ENCODE measurements at regions not wholly inside any gene's neighbourhood (a gene's known extent, or its start where the extent isn't known, plus 50 kb on each side); places are given as distances from the start of the nearest gene placed in this dataset.

GRCh38 chr13:44058067-44058466 is 178.4 kb downstream of the LACC1 start:
- DNase-seq, result no peak

- no peak for DNase-seq
Observed at GRCh38 chr13:44058624-44059215, 179.0 kb downstream of the LACC1 start.

DNA sequence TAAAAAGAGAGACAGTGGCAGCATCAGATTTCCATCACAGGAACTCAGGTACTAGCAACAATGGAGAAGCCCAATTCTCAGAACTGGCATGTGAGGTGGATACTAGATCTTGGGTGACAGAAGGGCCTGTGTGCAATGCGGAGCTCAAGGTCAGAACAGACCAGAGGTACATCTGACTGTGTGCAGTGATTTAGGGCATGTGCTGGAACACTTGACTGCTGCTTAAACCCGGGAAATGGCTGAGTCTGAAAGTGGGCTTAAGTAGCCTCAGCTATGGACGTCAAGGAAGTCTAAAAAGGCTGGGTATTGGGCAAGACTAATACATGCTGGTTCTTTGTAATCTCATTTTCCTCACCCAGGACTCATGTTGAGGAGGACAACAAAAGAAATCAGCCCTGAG is 182.2 kb downstream of the LACC1 start:
- no peak for DNase-seq

GRCh38 chr13:44063467-44063866 is 183.8 kb downstream of the LACC1 start:
- no peak for DNase-seq

DNA sequence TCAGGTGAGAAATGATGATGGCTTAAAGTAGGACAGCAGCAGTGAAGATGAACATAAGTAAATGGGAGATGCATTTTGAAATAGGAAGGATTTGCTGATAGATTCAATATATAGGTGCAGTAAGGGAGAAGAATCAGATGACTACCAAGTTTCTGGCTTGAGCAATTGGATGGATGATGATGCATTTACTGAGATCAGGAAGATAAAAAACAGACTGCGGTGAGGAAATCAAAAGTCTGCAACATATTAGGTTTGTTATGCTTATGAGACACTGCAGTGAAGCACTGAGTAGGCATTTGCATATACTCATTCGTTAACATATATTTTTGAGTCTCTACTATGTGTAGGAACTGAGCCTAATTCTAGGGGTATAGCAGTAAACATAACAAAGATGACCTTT is 184.2 kb downstream of the LACC1 start:
- DNase-seq, result no peak

GRCh38 chr13:44064357-44064756 is 184.7 kb downstream of the LACC1 start:
- DNase-seq, result no peak

- no peak for DNase-seq
Observed at GRCh38 chr13:44068169-44068568, 188.5 kb downstream of the LACC1 start.

GRCh38 chr13:44068737-44069136 is 189.0 kb downstream of the LACC1 start:
- DNase-seq, result no peak

DNA sequence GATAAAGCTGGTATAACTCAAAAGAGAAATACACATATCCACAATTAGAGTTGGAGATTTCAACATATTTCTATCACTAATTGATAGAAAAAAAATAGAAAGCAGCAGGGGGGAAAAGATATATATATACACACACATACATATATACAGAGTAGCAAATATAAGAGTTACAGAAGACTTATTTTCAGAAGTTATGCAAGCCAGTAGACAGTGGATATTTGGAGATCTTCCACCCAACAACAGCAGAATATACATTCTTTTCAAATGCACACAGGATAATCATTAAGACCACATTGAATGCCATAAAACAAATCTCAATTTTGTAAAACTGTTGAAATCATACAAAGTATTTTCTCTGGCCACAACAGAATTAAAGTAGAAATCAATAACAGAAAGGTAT is 192.8 kb downstream of the LACC1 start:
- DNase-seq, result no peak

- DNase-seq, result no peak
Observed at GRCh38 chr13:44074611-44075010, 194.9 kb downstream of the LACC1 start.

GRCh38 chr13:44075113-44075512 is 195.4 kb downstream of the LACC1 start:
- no peak for DNase-seq

DNA sequence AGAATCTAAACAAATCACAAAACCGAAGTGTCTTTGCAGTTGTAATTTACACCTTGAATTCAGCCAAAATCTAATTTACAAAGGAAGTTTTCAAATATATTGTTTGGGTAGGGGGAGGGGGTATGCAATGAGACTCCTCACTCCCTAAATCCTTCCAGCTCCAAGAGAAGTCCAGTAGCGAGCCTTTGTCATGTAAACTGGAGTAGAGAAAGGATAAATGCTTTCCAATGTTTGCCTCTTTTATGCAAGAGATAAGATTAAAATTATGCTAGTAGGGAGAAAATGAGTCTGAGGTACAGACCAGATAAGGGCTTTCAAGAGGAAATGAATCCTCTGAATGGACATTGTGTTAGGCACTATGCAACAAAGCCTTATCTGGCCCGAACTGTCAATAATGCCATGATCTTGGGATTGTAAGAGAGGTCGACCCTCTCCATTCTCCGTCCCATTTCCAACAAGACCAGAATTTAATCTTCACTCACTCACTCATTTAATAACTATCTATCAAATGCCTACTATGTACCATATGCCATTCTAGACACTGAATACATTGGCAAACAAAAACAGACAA is 199.2 kb downstream of the LACC1 start:
- no peak for DNase-seq

- DNase-seq, result no peak
Observed at GRCh38 chr13:44079413-44080205, 199.9 kb downstream of the LACC1 start.

- DNase-seq, result no peak
Observed at GRCh38 chr13:44084146-44084545, 204.4 kb downstream of the LACC1 start.

GRCh38 chr13:44086389-44086788 is 206.7 kb downstream of the LACC1 start:
- DNase-seq, result no peak

DNA sequence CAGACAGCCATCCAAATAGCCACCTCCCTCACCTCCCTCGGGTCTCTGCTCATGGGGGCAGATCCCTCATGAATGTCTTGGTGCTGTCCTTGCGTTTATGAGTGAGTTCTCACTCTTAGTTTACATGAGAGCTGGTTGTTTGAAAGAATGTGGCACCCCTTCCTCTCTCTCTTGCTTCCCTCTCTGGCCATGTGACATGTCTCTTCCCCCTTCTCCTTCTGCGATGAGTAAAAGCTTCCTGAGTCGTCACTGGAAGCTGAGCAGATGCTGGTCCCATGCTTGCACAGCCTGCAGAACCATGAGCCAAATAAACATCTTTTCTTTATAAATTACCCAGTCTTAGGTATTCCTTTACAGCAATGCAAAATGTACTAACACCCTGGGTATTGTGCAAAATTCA is 208.7 kb downstream of the LACC1 start:
- DNase-seq, result no peak

DNA sequence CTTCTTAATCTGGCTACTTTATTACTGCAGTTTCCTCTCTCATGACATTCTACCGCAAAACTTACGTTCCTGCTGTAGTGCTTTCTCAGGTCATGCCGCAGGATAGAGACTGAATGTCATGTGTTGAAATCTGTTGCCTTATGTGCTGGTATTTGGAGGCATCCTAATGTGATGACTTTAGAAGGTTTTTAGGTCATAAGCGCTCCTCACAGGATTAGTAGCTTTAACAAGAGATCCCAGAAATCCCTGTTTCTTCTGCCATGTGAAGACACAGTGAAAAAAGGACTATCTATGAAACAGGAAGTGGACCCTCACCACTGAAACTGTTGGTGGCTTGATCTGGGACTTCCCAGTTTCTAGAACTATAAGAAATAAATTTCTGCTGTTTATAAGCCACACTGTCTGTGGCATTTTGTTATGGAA is 209.3 kb downstream of the LACC1 start:
- no peak for DNase-seq

DNA sequence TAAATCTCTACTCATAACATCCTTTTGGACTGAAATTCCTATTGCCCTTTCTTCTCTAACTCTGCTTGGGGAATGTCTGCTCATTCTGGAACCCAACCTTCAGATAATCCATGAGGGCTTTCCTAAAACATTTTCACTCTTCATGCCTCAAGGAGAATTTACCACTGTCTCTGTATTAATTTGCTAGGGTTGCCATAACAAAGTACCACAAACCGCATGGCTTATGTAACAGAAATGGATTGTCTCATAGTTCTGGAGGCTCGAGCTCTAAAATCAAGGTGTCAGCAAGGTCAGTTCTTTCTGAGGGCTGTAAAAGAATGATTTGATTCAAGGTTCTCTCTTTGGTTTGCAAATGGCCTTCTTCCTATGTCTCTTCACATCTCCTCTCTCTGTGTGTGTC is 209.7 kb downstream of the LACC1 start:
- DNase-seq, result no peak

DNA sequence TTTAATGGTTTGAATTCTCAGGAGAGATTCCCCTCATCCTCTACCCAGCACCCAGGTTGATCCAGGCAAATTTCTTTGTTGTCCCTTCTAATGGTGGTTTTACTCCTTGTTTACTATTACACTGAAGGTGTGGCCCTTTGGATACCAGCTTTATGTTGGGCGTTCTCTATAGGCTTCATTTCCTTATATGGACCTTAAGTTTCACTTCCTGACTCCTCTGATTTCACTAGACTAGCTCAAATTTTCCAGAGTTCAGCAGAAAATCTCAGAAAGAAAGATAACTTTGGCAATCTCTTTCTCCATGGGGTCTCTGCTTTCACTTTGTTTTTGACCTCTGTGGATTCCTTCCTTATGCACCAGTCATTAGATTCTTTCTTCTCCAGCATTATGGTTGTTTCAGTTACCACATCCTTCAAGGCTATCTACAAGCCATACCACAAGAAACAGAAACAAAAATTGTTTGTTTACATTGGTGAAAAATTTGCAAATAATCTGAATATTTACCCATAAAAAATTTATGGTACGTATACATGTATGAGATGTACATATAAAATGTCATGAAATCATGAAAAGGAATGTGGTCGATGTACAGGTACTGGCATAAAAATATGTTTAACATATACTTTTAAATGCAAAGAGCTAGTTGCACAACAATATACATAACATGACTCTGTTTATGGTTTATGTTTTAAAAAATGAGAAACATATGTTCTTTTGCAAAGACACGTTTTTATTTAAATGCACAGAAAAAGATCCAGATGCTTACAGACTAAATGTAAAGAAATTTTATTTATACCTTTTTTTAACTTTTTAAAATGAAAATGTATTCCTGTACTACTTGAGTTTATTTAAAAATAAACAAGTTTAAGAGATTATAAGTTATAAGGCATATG is 212.6 kb downstream of the LACC1 start:
- no peak for DNase-seq

DNA sequence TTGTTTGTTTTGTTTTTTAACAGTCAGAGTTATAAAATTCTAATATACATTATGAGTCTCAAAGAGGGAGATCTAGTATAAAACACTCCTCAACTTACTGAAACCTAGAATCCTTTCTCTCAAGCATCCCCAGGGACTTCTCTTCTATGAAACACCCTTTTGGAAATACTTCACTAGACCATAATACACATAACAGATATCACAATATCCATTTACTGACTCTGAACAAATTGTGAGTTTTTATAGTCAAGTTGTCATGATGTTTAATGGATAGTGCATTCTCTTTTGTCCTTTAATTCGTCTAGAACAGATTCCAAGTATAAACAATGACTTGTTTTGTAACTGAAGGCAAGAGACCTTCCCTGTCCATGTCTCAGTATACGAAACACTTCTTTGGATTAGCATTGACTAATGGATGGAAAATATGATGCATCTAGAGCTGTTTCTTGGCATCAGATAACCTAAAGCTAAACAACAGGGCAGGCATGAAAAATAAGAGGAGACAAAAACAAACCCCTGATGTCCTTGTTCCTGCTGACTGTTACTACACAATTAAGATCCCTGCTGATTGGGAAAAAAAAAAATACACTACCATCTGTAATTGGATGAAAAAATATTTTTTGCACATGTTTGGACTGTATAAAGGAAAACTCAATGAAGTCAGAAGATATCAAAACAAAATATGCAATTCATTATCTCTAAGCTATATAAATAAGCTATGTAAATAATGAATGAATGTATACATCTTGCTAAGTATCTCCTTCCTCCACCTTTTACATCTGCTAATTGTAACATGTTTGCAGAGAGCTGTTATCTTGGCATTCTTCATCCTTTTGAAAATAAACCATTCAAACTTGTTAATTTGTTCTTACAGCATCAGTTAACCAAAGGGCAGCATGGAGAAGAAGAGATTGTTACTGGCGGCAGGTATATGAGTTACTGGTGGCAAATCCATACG is 214.2 kb downstream of the LACC1 start:
- DNase-seq, result no peak

DNA sequence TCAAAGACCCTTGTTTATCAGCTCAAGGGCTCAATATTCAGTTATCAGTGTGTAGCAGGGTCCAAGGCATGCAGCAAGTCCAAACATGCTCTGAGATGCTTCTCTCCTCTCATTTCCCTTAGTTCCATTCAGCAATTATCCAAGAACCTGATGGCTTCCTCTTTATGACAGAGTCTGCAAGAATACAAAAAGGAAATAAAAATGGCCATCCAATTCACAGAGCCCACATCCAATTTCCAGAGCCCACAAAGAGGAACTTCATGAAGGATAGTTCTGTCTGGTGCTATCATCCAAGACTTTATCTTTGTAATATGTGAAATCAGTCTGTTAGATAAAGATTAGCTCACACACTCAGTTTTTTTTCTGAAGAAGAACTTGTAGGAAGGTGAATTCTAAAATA is 217.2 kb downstream of the LACC1 start:
- DNase-seq, result no peak

DNA sequence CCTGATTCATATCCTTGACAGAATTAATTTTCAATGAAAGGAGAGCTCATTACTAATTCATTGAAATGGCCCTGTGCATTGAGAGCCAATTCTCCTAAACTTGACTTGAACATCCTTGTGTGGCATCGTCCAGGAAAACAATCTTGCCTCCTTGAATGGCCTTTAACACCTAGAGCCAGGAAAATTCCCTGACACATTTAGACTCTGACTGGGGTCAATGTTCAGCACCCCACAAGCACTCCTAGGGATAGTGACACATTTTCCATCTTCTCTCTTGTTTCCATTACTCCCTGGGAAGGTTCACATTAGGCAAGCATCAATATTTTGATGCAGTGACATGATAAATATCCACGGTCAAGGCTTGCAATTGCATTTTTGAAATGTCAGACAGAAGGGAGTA is 218.9 kb downstream of the LACC1 start:
- DNase-seq, result no peak
